ENCODE measurements at regions not wholly inside any gene's neighbourhood (a gene's known extent, or its start where the extent isn't known, plus 50 kb on each side); places are given as distances from the start of the nearest gene placed in this dataset.

DNA sequence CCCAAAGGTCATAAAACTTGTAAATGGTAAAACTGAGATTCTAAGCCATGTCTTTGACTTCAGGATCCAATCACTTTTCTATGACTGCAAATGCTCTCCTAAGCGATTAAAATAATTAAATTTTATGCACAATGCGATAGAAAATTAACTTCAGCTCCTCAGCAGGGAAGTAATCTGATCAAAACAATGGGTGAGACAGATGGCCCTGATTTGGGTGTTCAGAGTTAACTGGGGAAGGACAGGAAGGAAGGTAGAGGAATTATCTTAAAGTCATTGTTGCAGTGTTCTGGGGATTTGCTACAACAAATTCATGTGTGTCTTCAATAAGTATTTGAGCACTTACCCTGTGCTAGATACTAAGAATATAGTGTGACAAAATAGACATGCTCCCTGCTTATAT lies 446.0 kb upstream of the MEX3C start:
- DNase-seq (ENCODE audit: low read depth in 2 of 2): no peak
- Histone ChIP-seq H3K27ac (ENCODE audit: insufficient read depth, low read length) (no peak overlapping the region), H3K9me3 (ENCODE audit: control insufficient read depth, insufficient read depth, low read depth, low read length) (no peaks in the 10 kb centered on the region), H2AFZ (ENCODE audit: low read length) (no peak overlapping the region), H3K4me3 (replicated peaks in 1 of 4; ENCODE audit: control extremely low read depth in 1 of 4, insufficient read depth in 1 of 4, low read depth in 3 of 4, low read length in 4 of 4) (no peak overlapping the region), H3K4me1 (ENCODE audit: control insufficient read depth, extremely low read depth, insufficient read depth, low read length) (no peaks in the 10 kb centered on the region), H4K20me1 (ENCODE audit: control insufficient read depth, extremely low read depth, insufficient read depth, low read length) (no peaks in the 10 kb centered on the region), H3K36me3 (ENCODE audit: control insufficient read depth, insufficient read depth, low read length) (no peaks in the 10 kb centered on the region), H3K4me2 (ENCODE audit: extremely low read depth, insufficient read depth, low read length) (no peak overlapping the region), H3K79me2 (ENCODE audit: control insufficient read depth, insufficient read depth, low read length) (no peaks in the 10 kb centered on the region), H3K27me3 (ENCODE audit: control insufficient read depth, insufficient read depth, low read length) (no peaks in the 10 kb centered on the region), H3K9ac (ENCODE audit: insufficient read depth, low read length) (no peak overlapping the region)
- TF ChIP-seq EZH2 (IDR thresholded peaks at IDR 0.05; ENCODE audit: low read length, missing control alignments) (no peak), CTCF (conservative IDR thresholded peaks at IDR 0.05 in 1 of 2, IDR thresholded peaks at IDR 0.05 in 1 of 2; ENCODE audit: low read depth in 1 of 2, low read length in 2 of 2) (no peak)

GRCh38 chr18:51645607-51646006 lies 448.1 kb upstream of the MEX3C start:
- no peak for DNase-seq (ENCODE audit: low read depth in 2 of 2)
- Histone ChIP-seq H3K79me2 (ENCODE audit: control insufficient read depth, insufficient read depth, low read length) (no peaks in the 10 kb centered on the region), H3K27ac (ENCODE audit: insufficient read depth, low read length) (no peak overlapping the region), H3K9me3 (ENCODE audit: control insufficient read depth, insufficient read depth, low read depth, low read length) (no peaks in the 10 kb centered on the region), H3K4me2 (ENCODE audit: extremely low read depth, insufficient read depth, low read length) (no peak overlapping the region), H3K4me3 (replicated peaks in 1 of 4; ENCODE audit: control extremely low read depth in 1 of 4, insufficient read depth in 1 of 4, low read depth in 3 of 4, low read length in 4 of 4) (no peak overlapping the region), H3K9ac (ENCODE audit: insufficient read depth, low read length) (no peak overlapping the region), H3K36me3 (ENCODE audit: control insufficient read depth, insufficient read depth, low read length) (no peaks in the 10 kb centered on the region), H3K4me1 (ENCODE audit: control insufficient read depth, extremely low read depth, insufficient read depth, low read length) (no peaks in the 10 kb centered on the region), H4K20me1 (ENCODE audit: control insufficient read depth, extremely low read depth, insufficient read depth, low read length) (no peaks in the 10 kb centered on the region), H2AFZ (ENCODE audit: low read length) (no peak overlapping the region), H3K27me3 (ENCODE audit: control insufficient read depth, insufficient read depth, low read length) (no peaks in the 10 kb centered on the region)
- no peak for TF ChIP-seq EZH2 (IDR thresholded peaks at IDR 0.05; ENCODE audit: low read length, missing control alignments)
- no peak for TF ChIP-seq CTCF (conservative IDR thresholded peaks at IDR 0.05 in 1 of 2, IDR thresholded peaks at IDR 0.05 in 1 of 2; ENCODE audit: low read depth in 1 of 2, low read length in 2 of 2)

- no peaks in the 10 kb centered on the region for H3K4me1 ChIP-seq (ENCODE audit: control insufficient read depth, extremely low read depth, insufficient read depth, low read length)
- no peaks in the 10 kb centered on the region for H3K27me3 ChIP-seq (ENCODE audit: control insufficient read depth, insufficient read depth, low read length)
- no peak for DNase-seq (ENCODE audit: low read depth in 2 of 2)
- no peak overlapping the region for H3K9ac ChIP-seq (ENCODE audit: insufficient read depth, low read length)
- no peak overlapping the region for H3K4me3 ChIP-seq (replicated peaks in 1 of 4; ENCODE audit: control extremely low read depth in 1 of 4, insufficient read depth in 1 of 4, low read depth in 3 of 4, low read length in 4 of 4)
- no peaks in the 10 kb centered on the region for H3K79me2 ChIP-seq (ENCODE audit: control insufficient read depth, insufficient read depth, low read length)
- no peaks in the 10 kb centered on the region for H4K20me1 ChIP-seq (ENCODE audit: control insufficient read depth, extremely low read depth, insufficient read depth, low read length)
- no peak overlapping the region for H3K27ac ChIP-seq (ENCODE audit: insufficient read depth, low read length)
- TF ChIP-seq EZH2 (IDR thresholded peaks at IDR 0.05; ENCODE audit: low read length, missing control alignments) (no peak), CTCF (conservative IDR thresholded peaks at IDR 0.05 in 1 of 2, IDR thresholded peaks at IDR 0.05 in 1 of 2; ENCODE audit: low read depth in 1 of 2, low read length in 2 of 2) (no peak)
- H3K4me2 ChIP-seq (ENCODE audit: extremely low read depth, insufficient read depth, low read length): no peak overlapping the region
- H2AFZ ChIP-seq (ENCODE audit: low read length): no peak overlapping the region
- H3K9me3 ChIP-seq (ENCODE audit: control insufficient read depth, insufficient read depth, low read depth, low read length): no peaks in the 10 kb centered on the region
- no peaks in the 10 kb centered on the region for H3K36me3 ChIP-seq (ENCODE audit: control insufficient read depth, insufficient read depth, low read length)
Measured at GRCh38 chr18:51647346-51647745, 449.9 kb upstream of the MEX3C start.

Measured in fibroblast of lung (primary cell).